NT2/D1 (cell line): ENCODE measurements at regions not wholly inside any gene's neighbourhood (a gene's known extent, or its start where the extent isn't known, plus 50 kb on each side); places are given as distances from the start of the nearest gene placed in this dataset.

Source experiments
- DNase-seq: peaks from one replicate; pipeline ENCODE4 v3.0.0-alpha.2; 2011; ENCODE audit warnings: low read depth, low spot score
- H3K27me3 ChIP-seq: 2 replicates; pipeline ENCODE4 v1.6.0; 2011; ENCODE audit warnings: mild to moderate bottlenecking; ENCODE audit not compliant: insufficient read length, insufficient read depth
- H3K36me3 ChIP-seq: 2 replicates; pipeline ENCODE4 v1.6.1; 2011; ENCODE audit warnings: mild to moderate bottlenecking, low read length, mixed read lengths; ENCODE audit not compliant: insufficient read depth, insufficient read length
- H3K4me1 ChIP-seq: 2 replicates; pipeline ENCODE4 v1.5.1; 2011; ENCODE audit not compliant: insufficient read depth, insufficient read length
- H3K4me3 ChIP-seq: 2 replicates; pipeline ENCODE4 v1.5.1; 2011; ENCODE audit warnings: low read depth; ENCODE audit not compliant: insufficient read length
- H3K9ac ChIP-seq: 2 replicates; pipeline ENCODE4 v1.6.0; 2011; ENCODE audit warnings: low read depth; ENCODE audit not compliant: insufficient read length
- H3K9me3 ChIP-seq: 2 replicates; pipeline ENCODE4 v1.5.1; 2011; ENCODE audit warnings: mild to moderate bottlenecking, low read length; ENCODE audit not compliant: insufficient read depth
- SUZ12 ChIP-seq: IDR thresholded peaks from 2 replicates; pipeline ENCODE4 v1.6.1; 2011; ENCODE audit not compliant: insufficient read length, insufficient read depth; ENCODE audit errors: extremely low read depth
- YY1 ChIP-seq: IDR thresholded peaks from 2 replicates; pipeline ENCODE4 v1.6.1; 2011; ENCODE audit not compliant: insufficient read length, insufficient read depth
- ZNF274 ChIP-seq: IDR thresholded peaks from 2 replicates; pipeline ENCODE4 v1.6.1; 2011; ENCODE audit warnings: mild to moderate bottlenecking, low read depth, low read length

- Histone ChIP-seq H3K9ac (no peak overlapping the region), H3K27me3 (no peaks in the 10 kb centered on the region), H3K36me3 (no peaks in the 10 kb centered on the region), H3K9me3 (no peaks in the 10 kb centered on the region), H3K4me3 (no peak overlapping the region), H3K4me1 (no peaks in the 10 kb centered on the region)
- no peak for DNase-seq
- TF ChIP-seq YY1 (no peak), SUZ12 (no peak), ZNF274 (no peak)
Observed at GRCh38 chr3:43884581-43884980, 193.8 kb downstream of the ABHD5 start.

DNA sequence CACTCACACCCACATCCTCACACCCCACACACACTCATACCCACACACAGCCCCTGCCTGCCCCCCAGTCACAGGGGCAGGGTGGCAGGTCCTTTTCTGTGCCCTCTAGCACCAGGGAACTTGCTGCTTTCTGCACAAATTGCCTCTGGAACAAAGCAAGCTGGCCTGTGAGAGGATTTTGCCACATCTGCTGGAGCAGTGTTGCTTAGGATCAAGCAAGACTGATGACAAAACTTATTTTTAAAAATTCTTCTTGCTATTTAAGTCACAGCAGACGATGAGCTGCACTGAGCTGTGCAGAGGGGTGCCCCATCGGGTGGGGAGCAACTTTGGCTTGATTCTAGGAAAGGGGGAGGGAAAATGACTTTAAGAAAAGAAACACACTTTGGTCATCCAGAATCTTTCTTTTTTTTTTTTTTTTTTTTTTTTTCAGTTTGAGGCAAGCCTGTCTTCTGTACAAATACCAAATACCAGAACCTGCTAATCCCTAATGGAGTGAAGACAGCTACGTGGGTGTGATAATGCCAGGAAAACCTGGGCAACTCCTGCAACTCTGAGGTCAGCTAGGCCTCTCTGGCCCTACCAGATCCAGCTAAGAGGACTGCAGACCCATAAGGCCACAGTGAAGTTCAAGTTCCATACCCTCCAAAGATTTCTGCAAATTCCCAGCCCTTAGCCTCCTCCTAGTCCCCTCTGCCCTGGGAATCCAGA lies 195.3 kb downstream of the ABHD5 start:
- no peak overlapping the region for H3K9ac ChIP-seq
- no peaks in the 10 kb centered on the region for H3K4me1 ChIP-seq
- no peaks in the 10 kb centered on the region for H3K36me3 ChIP-seq
- H3K9me3 ChIP-seq = no peaks in the 10 kb centered on the region
- no peak overlapping the region for H3K4me3 ChIP-seq
- H3K27me3 ChIP-seq = peaks cover 5% of the 10 kb centered on the region
- no peak for TF ChIP-seq SUZ12
- no peak for TF ChIP-seq YY1
- TF ChIP-seq ZNF274 = no peak
- no peak for DNase-seq

- Histone ChIP-seq H3K36me3 (no peaks in the 10 kb centered on the region), H3K4me1 (no peaks in the 10 kb centered on the region), H3K27me3 (peaks cover 13% of the 10 kb centered on the region), H3K4me3 (no peak overlapping the region), H3K9ac (no peak overlapping the region), H3K9me3 (peaks cover 10% of the 10 kb centered on the region; the same call in 1 of the 2 replicates)
- TF ChIP-seq SUZ12 (no peak), ZNF274 (no peak), YY1 (no peak)
- no peak for DNase-seq
Observed at GRCh38 chr3:43892061-43892460, 201.3 kb downstream of the ABHD5 start.

GRCh38 chr3:43892526-43892925 lies 201.8 kb downstream of the ABHD5 start:
- H3K36me3 ChIP-seq = no peaks in the 10 kb centered on the region
- H3K9me3 ChIP-seq = peaks cover 10% of the 10 kb centered on the region; the same call in 1 of the 2 replicates
- H3K27me3 ChIP-seq = peaks cover 13% of the 10 kb centered on the region
- no peak for DNase-seq
- H3K4me3 ChIP-seq = no peak overlapping the region
- H3K9ac ChIP-seq = no peak overlapping the region
- TF ChIP-seq SUZ12 = no peak
- no peak for TF ChIP-seq YY1
- no peak for TF ChIP-seq ZNF274
- no peaks in the 10 kb centered on the region for H3K4me1 ChIP-seq

DNA sequence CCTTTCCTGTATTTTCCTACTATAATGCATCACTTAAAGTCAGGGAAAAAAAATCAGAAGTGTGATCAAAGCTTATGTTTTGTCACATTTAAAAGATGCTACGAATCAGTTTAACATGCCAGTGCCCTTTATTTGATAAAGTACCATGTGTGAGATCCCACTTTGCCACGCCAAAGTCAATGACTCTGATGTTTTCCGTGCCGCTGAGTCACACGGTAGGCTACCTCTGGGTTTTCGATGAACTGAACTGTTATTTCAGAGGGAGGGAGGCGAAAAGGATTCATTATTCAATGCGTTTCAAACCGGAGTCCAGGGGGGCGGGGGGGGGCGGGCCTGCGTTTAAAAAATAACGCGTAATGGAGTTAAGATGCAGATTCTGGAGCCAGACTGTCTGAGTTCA lies 203.0 kb downstream of the ABHD5 start:
- no peak for DNase-seq
- TF ChIP-seq ZNF274 = no peak
- TF ChIP-seq SUZ12 = no peak
- no peak for TF ChIP-seq YY1
- H3K4me3 ChIP-seq = peak overlapping the region; percentile 45

DNA sequence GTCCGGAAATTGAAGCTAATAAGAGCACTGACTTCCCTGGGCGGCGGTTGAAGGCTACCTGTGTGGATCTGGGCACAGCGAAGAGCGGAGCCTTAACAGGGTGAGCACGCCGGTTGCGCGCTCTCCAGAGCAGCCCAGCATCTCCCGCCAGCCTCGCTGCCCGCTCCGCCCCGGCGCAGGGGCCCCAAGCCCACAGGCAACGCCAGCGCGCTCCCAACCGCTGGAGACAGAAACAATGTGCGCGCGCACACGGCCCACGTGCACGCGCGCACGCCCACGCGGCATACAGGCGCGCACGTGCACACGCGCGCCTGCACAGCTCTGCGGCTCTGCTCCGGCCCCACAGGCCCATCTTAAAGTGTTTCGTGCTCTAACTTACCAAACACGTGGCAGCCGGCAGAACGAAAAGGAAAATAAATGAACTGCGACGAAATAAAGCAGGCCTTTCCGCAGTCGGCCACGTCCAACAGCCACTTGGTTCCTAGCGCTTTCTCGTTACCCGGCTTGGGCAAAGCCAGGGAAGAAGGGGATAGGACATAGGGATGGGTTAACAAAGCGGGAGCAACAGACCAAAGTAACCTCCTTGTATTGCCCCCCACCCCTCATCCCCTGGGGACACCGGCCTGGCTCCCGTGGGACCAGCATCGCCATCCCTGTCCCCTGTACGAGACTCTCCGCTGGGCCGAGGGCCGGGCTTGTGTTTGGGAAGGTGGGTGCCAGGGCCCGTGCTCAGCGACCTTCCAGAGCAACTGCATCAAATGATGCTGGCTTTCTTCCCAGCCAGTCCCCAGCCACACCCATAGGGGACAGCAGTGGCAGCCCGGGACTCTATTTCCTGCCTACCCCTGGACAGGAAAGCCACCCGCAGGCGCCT lies 203.7 kb downstream of the ABHD5 start:
- Histone ChIP-seq H3K4me1 (no peaks in the 10 kb centered on the region), H3K27me3 (peaks cover 13% of the 10 kb centered on the region), H3K36me3 (no peaks in the 10 kb centered on the region), H3K4me3 (peak overlapping the region; percentile 45), H3K9ac (peak overlapping the region; percentile 78), H3K9me3 (peaks cover 10% of the 10 kb centered on the region; the same call in 1 of the 2 replicates)
- no peak for DNase-seq
- TF ChIP-seq ZNF274 = no peak
- TF ChIP-seq SUZ12 = no peak
- no peak for TF ChIP-seq YY1

More for the DNA sequence above, 203.0 kb downstream of the ABHD5 start:
- Histone ChIP-seq H3K36me3 (no peaks in the 10 kb centered on the region), H3K4me1 (no peaks in the 10 kb centered on the region), H3K9ac (peak overlapping the region; percentile 78), H3K27me3 (peaks cover 13% of the 10 kb centered on the region), H3K9me3 (peaks cover 10% of the 10 kb centered on the region; the same call in 1 of the 2 replicates)

GRCh38 chr3:43895573-43895972 lies 204.8 kb downstream of the ABHD5 start:
- no peak for DNase-seq
- no peaks in the 10 kb centered on the region for H3K4me1 ChIP-seq
- TF ChIP-seq SUZ12 = no peak
- no peak for TF ChIP-seq YY1
- no peak for TF ChIP-seq ZNF274

More at GRCh38 chr3:43895573-43895972, 204.8 kb downstream of the ABHD5 start:
- H3K4me3 ChIP-seq = no peak overlapping the region
- H3K9me3 ChIP-seq = peaks cover 12% of the 10 kb centered on the region
- no peaks in the 10 kb centered on the region for H3K36me3 ChIP-seq
- peaks cover 8% of the 10 kb centered on the region for H3K27me3 ChIP-seq
- H3K9ac ChIP-seq = no peak overlapping the region
